Uterus (tissue), 3 donors: ENCODE measurements at regions not wholly inside any gene's neighbourhood (a gene's known extent, or its start where the extent isn't known, plus 50 kb on each side); places are given as distances from the start of the nearest gene placed in this dataset.

Experiments used
- DNase-seq, 2 donors: peaks; one replicate each; pipeline ENCODE4 v3.0.0-alpha.2; 2019 to 2020
- H3K27ac ChIP-seq, 2 donors: fragments of 200-600 bp; sonication (generic); 1 replicate in 1 of 2; 2 replicates in 1 of 2; pipeline ENCODE4 v1.5.1; 2016 to 2018
- H3K27me3 ChIP-seq, 2 donors: fragments of 200-600 bp; sonication (generic); one replicate each; pipeline ENCODE4 v1.5.1; 2018 to 2019; ENCODE audit warnings: control low read depth in 1 of 2
- H3K36me3 ChIP-seq, 2 donors: fragments of 200-600 bp; sonication (generic); one replicate each; pipeline ENCODE4 v1.5.1; 2019; ENCODE audit warnings: control low read depth in 1 of 2
- H3K4me1 ChIP-seq, 2 donors: fragments of 200-600 bp; sonication (generic); one replicate each; pipeline ENCODE4 v1.5.1; 2018 to 2019; ENCODE audit warnings: control low read depth in 1 of 2
- H3K4me3 ChIP-seq, 2 donors: fragments of 200-600 bp; sonication (generic); 1 replicate in 1 of 2; 2 replicates in 1 of 2; pipeline ENCODE4 v1.5.1; 2018 to 2019; ENCODE audit warnings: mild to moderate bottlenecking in 1 of 2
- H3K9me3 ChIP-seq, 2 donors: fragments of 200-600 bp; sonication (generic); one replicate each; pipeline ENCODE4 v1.5.1; 2019; ENCODE audit warnings: control low read depth in 1 of 2
- CTCF ChIP-seq, 4 experiments: fragments of 200-600 bp in 2 of 4; fragments of 450-650 bp in 2 of 4; sonication (generic) in 2 of 4; IDR thresholded peaks; one replicate each; pipeline ENCODE4 v1.5.1; 2016 to 2019; ENCODE audit warnings: antibody characterized with exemption in 4 of 4, mild to moderate bottlenecking in 2 of 4, moderate library complexity in 1 of 4
- POLR2A ChIP-seq, 2 donors: fragments of 450-650 bp; IDR thresholded peaks; one replicate each; pipeline ENCODE4 v1.6.1; 2016; ENCODE audit warnings: antibody characterized with exemption in 2 of 2, mild to moderate bottlenecking in 1 of 2, moderate library complexity in 1 of 2
- intact Hi-C: fragments of 100-400 bp; cut with DNase I; formaldehyde crosslinking; loops from one replicate; pipeline ENCODE4 v1.15.1; 2023; ENCODE audit warnings: low total_unique reads
- donor health status: DM: yes; HTN: yes; CAD: no.

GRCh38 chr4:181157647-181158046 lies 1085.6 kb upstream of the TENM3 start:
- TF ChIP-seq POLR2A (IDR thresholded peaks at IDR 0.05) (no peak), CTCF (IDR thresholded peaks at IDR 0.05) (no peak)
- intact Hi-C loops = no loop called here

GRCh38 chr4:181158971-181159370 lies 1084.2 kb upstream of the TENM3 start:
- Histone ChIP-seq H3K4me3 (no peak overlapping the region), H3K27me3 (no peaks in the 10 kb centered on the region), H3K9me3 (no peaks in the 10 kb centered on the region), H3K36me3 (no peaks in the 10 kb centered on the region), H3K27ac (no peak overlapping the region), H3K4me1 (no peaks in the 10 kb centered on the region)
- TF ChIP-seq POLR2A (IDR thresholded peaks at IDR 0.05) = no peak
- TF ChIP-seq CTCF (IDR thresholded peaks at IDR 0.05) = no peak
- no peak for DNase-seq
- intact Hi-C loops = no loop called here

More at GRCh38 chr4:181157647-181158046, 1085.6 kb upstream of the TENM3 start:
- Histone ChIP-seq H3K27me3 (no peaks in the 10 kb centered on the region), H3K4me3 (no peak overlapping the region), H3K9me3 (no peaks in the 10 kb centered on the region), H3K27ac (no peak overlapping the region), H3K36me3 (no peaks in the 10 kb centered on the region), H3K4me1 (no peaks in the 10 kb centered on the region)
- DNase-seq = no peak

- Histone ChIP-seq H3K27ac (no peak overlapping the region), H3K4me3 (no peak overlapping the region), H3K4me1 (no peaks in the 10 kb centered on the region), H3K27me3 (no peaks in the 10 kb centered on the region), H3K36me3 (no peaks in the 10 kb centered on the region), H3K9me3 (no peaks in the 10 kb centered on the region)
- intact Hi-C loops = no loop called here
- no peak for DNase-seq
- TF ChIP-seq POLR2A (IDR thresholded peaks at IDR 0.05) (no peak), CTCF (IDR thresholded peaks at IDR 0.05) (no peak)
Observed at GRCh38 chr4:181161669-181162068, 1081.5 kb upstream of the TENM3 start.

GRCh38 chr4:181162266-181162665 lies 1080.9 kb upstream of the TENM3 start:
- Histone ChIP-seq H3K27me3 (no peaks in the 10 kb centered on the region), H3K27ac (no peak overlapping the region), H3K4me3 (no peak overlapping the region), H3K9me3 (no peaks in the 10 kb centered on the region), H3K4me1 (no peaks in the 10 kb centered on the region), H3K36me3 (no peaks in the 10 kb centered on the region)
- no peak for DNase-seq
- intact Hi-C loops = no loop called here
- TF ChIP-seq CTCF (IDR thresholded peaks at IDR 0.05) = no peak
- no peak for TF ChIP-seq POLR2A (IDR thresholded peaks at IDR 0.05)

GRCh38 chr4:181162676-181163075 lies 1080.5 kb upstream of the TENM3 start:
- Histone ChIP-seq H3K4me3 (no peak overlapping the region), H3K27me3 (no peaks in the 10 kb centered on the region), H3K9me3 (no peaks in the 10 kb centered on the region), H3K4me1 (no peaks in the 10 kb centered on the region), H3K27ac (no peak overlapping the region), H3K36me3 (no peaks in the 10 kb centered on the region)
- intact Hi-C loops = no loop called here
- TF ChIP-seq CTCF (IDR thresholded peaks at IDR 0.05) = no peak
- no peak for DNase-seq
